ENCODE measurements at regions not wholly inside any gene's neighbourhood (a gene's known extent, or its start where the extent isn't known, plus 50 kb on each side); places are given as distances from the start of the nearest gene placed in this dataset.

- TF ChIP-seq CTCF (IDR thresholded peaks at IDR 0.05; ENCODE audit: insufficient read depth, low read depth, low read length) (no peak), EZH2 (IDR thresholded peaks at IDR 0.05; ENCODE audit: insufficient read depth, low read length) (no peak)
Observed at GRCh38 chr5:105529851-105530250, 1967.3 kb upstream of the NUDT12 start.

Measured in astrocyte (in vitro differentiated cells and primary cell).